ENCODE measurements at regions not wholly inside any gene's neighbourhood (a gene's known extent, or its start where the extent isn't known, plus 50 kb on each side); places are given as distances from the start of the nearest gene placed in this dataset.

- ATAC-seq, result no peak
- H3K4me1 ChIP-seq (ENCODE audit: control insufficient read depth, insufficient read depth, low read length), result no peaks in the 10 kb centered on the region
- no peak overlapping the region for H3K27ac ChIP-seq (ENCODE audit: low read length)
Measured at GRCh38 chr12:63410197-63410596, 258.1 kb downstream of the DPY19L2 start.

GRCh38 chr12:63406781-63407180 is 255.8 kb upstream of the AVPR1A start:
- DNase-seq (no peak), ATAC-seq (no peak)
- intact Hi-C loops (cut with DNase I), result no loop called here
- WGBS, result 93% methylated on average over 2 of the region's 2 CpGs
- Histone ChIP-seq H3K4me3 (ENCODE audit: low read length) (no peak overlapping the region), H3K27ac (ENCODE audit: low read length) (no peak overlapping the region), H3K9me3 (ENCODE audit: control insufficient read depth, low read length) (no peaks in the 10 kb centered on the region), H3K4me1 (ENCODE audit: control insufficient read depth, insufficient read depth, low read length) (no peaks in the 10 kb centered on the region), H3K27me3 (ENCODE audit: control insufficient read depth, insufficient read depth) (no peaks in the 10 kb centered on the region)

More at GRCh38 chr12:63410197-63410596, 258.1 kb downstream of the DPY19L2 start:
- intact Hi-C loops (cut with DNase I), result no loop called here
- H3K27me3 ChIP-seq (ENCODE audit: control insufficient read depth, insufficient read depth), result no peaks in the 10 kb centered on the region
- no peaks in the 10 kb centered on the region for H3K9me3 ChIP-seq (ENCODE audit: control insufficient read depth, low read length)
- no peak overlapping the region for H3K4me3 ChIP-seq (ENCODE audit: low read length)
- no peak for DNase-seq
- WGBS, result 49% methylated on average over 1 of the region's 1 CpG

GRCh38 chr12:63404611-63405010 is 253.6 kb upstream of the AVPR1A start:
- no peaks in the 10 kb centered on the region for H3K4me1 ChIP-seq (ENCODE audit: control insufficient read depth, insufficient read depth, low read length)
- intact Hi-C loops (cut with DNase I), result no loop called here
- no peak overlapping the region for H3K27ac ChIP-seq (ENCODE audit: low read length)
- 0% methylated on average over 1 of the region's 1 CpG for WGBS
- no peaks in the 10 kb centered on the region for H3K27me3 ChIP-seq (ENCODE audit: control insufficient read depth, insufficient read depth)
- ATAC-seq (no peak), DNase-seq (no peak)
- H3K4me3 ChIP-seq (ENCODE audit: low read length), result no peak overlapping the region
- no peaks in the 10 kb centered on the region for H3K9me3 ChIP-seq (ENCODE audit: control insufficient read depth, low read length)

- ATAC-seq (no peak), DNase-seq (no peak)
- H3K27ac ChIP-seq (ENCODE audit: low read length), result no peak overlapping the region
- no peaks in the 10 kb centered on the region for H3K4me1 ChIP-seq (ENCODE audit: control insufficient read depth, insufficient read depth, low read length)
- H3K27me3 ChIP-seq (ENCODE audit: control insufficient read depth, insufficient read depth), result no peaks in the 10 kb centered on the region
- H3K9me3 ChIP-seq (ENCODE audit: control insufficient read depth, low read length), result no peaks in the 10 kb centered on the region
- 51% methylated on average over 1 of the region's 1 CpG for WGBS
- H3K4me3 ChIP-seq (ENCODE audit: low read length), result no peak overlapping the region
- intact Hi-C loops (cut with DNase I), result no loop called here
Measured at GRCh38 chr12:63403256-63403655, 252.3 kb upstream of the AVPR1A start.

GRCh38 chr12:63400718-63401117 is 249.7 kb upstream of the AVPR1A start:
- intact Hi-C loops (cut with DNase I), result no loop called here
- WGBS, result 42% methylated on average over 3 of the region's 3 CpGs
- ATAC-seq (peak in 1 of 2 donors; percentile 11), DNase-seq (no peak)
- Histone ChIP-seq H3K4me3 (ENCODE audit: low read length) (no peak overlapping the region), H3K27ac (ENCODE audit: low read length) (no peak overlapping the region), H3K9me3 (ENCODE audit: control insufficient read depth, low read length) (no peaks in the 10 kb centered on the region), H3K27me3 (ENCODE audit: control insufficient read depth, insufficient read depth) (no peaks in the 10 kb centered on the region), H3K4me1 (ENCODE audit: control insufficient read depth, insufficient read depth, low read length) (no peaks in the 10 kb centered on the region)

GRCh38 chr12:63400318-63400717 is 249.3 kb upstream of the AVPR1A start:
- 95% methylated on average over 2 of the region's 2 CpGs for WGBS
- no peak overlapping the region for H3K4me3 ChIP-seq (ENCODE audit: low read length)
- H3K27ac ChIP-seq (ENCODE audit: low read length), result no peak overlapping the region
- intact Hi-C loops (cut with DNase I), result no loop called here
- H3K27me3 ChIP-seq (ENCODE audit: control insufficient read depth, insufficient read depth), result no peaks in the 10 kb centered on the region
- H3K4me1 ChIP-seq (ENCODE audit: control insufficient read depth, insufficient read depth, low read length), result no peaks in the 10 kb centered on the region
- ATAC-seq, result peak in 1 of 2 donors; percentile 24
- H3K9me3 ChIP-seq (ENCODE audit: control insufficient read depth, low read length), result no peaks in the 10 kb centered on the region
- DNase-seq, result no peak

GRCh38 chr12:63397807-63398206 is 246.8 kb upstream of the AVPR1A start:
- no peak for ATAC-seq
- H3K4me3 ChIP-seq (ENCODE audit: low read length), result no peak overlapping the region
- no peaks in the 10 kb centered on the region for H3K9me3 ChIP-seq (ENCODE audit: control insufficient read depth, low read length)
- no peak for DNase-seq
- H3K27me3 ChIP-seq (ENCODE audit: control insufficient read depth, insufficient read depth), result no peaks in the 10 kb centered on the region
- intact Hi-C loops (cut with DNase I), result no loop called here
- WGBS, result 92% methylated on average over 4 of the region's 4 CpGs
- no peaks in the 10 kb centered on the region for H3K4me1 ChIP-seq (ENCODE audit: control insufficient read depth, insufficient read depth, low read length)
- H3K27ac ChIP-seq (ENCODE audit: low read length), result no peak overlapping the region

- 94% methylated on average over 3 of the region's 3 CpGs for WGBS
- no peaks in the 10 kb centered on the region for H3K9me3 ChIP-seq (ENCODE audit: control insufficient read depth, low read length)
- H3K27ac ChIP-seq (ENCODE audit: low read length), result no peak overlapping the region
- no peaks in the 10 kb centered on the region for H3K27me3 ChIP-seq (ENCODE audit: control insufficient read depth, insufficient read depth)
- DNase-seq, result no peak
- no peak for ATAC-seq
- intact Hi-C loops (cut with DNase I), result no loop called here
- no peak overlapping the region for H3K4me3 ChIP-seq (ENCODE audit: low read length)
- no peaks in the 10 kb centered on the region for H3K4me1 ChIP-seq (ENCODE audit: control insufficient read depth, insufficient read depth, low read length)
Measured at GRCh38 chr12:63396135-63396534, 245.1 kb upstream of the AVPR1A start.

- ATAC-seq (no peak), DNase-seq (no peak)
- intact Hi-C loops (cut with DNase I), result no loop called here
- 78% methylated on average over 4 of the region's 4 CpGs for WGBS
- H3K27me3 ChIP-seq (ENCODE audit: control insufficient read depth, insufficient read depth), result no peaks in the 10 kb centered on the region
- no peaks in the 10 kb centered on the region for H3K9me3 ChIP-seq (ENCODE audit: control insufficient read depth, low read length)
- H3K4me3 ChIP-seq (ENCODE audit: low read length), result no peak overlapping the region
- H3K4me1 ChIP-seq (ENCODE audit: control insufficient read depth, insufficient read depth, low read length), result no peaks in the 10 kb centered on the region
- no peak overlapping the region for H3K27ac ChIP-seq (ENCODE audit: low read length)
Measured at GRCh38 chr12:63394983-63395382, 244.0 kb upstream of the AVPR1A start.

- intact Hi-C loops (cut with DNase I), result no loop called here
- H3K4me1 ChIP-seq (ENCODE audit: control insufficient read depth, insufficient read depth, low read length), result no peaks in the 10 kb centered on the region
- H3K27ac ChIP-seq (ENCODE audit: low read length), result no peak overlapping the region
- H3K9me3 ChIP-seq (ENCODE audit: control insufficient read depth, low read length), result no peaks in the 10 kb centered on the region
- H3K4me3 ChIP-seq (ENCODE audit: low read length), result no peak overlapping the region
- WGBS, result 61% methylated on average over 4 of the region's 4 CpGs
- no peak for ATAC-seq
- no peak for DNase-seq
- H3K27me3 ChIP-seq (ENCODE audit: control insufficient read depth, insufficient read depth), result no peaks in the 10 kb centered on the region
Measured at GRCh38 chr12:63394349-63394748, 243.3 kb upstream of the AVPR1A start.

GRCh38 chr12:63389211-63389610 is 238.2 kb upstream of the AVPR1A start:
- Histone ChIP-seq H3K4me3 (ENCODE audit: low read length) (no peak overlapping the region), H3K4me1 (ENCODE audit: control insufficient read depth, insufficient read depth, low read length) (no peaks in the 10 kb centered on the region), H3K27ac (ENCODE audit: low read length) (no peak overlapping the region), H3K9me3 (ENCODE audit: control insufficient read depth, low read length) (no peaks in the 10 kb centered on the region), H3K27me3 (ENCODE audit: control insufficient read depth, insufficient read depth) (no peaks in the 10 kb centered on the region)
- ATAC-seq (no peak), DNase-seq (no peak)
- WGBS, result 88% methylated on average over 7 of the region's 7 CpGs
- intact Hi-C loops (cut with DNase I), result no loop called here

- DNase-seq, result no peak
- Histone ChIP-seq H3K4me3 (ENCODE audit: low read length) (no peak overlapping the region), H3K9me3 (ENCODE audit: control insufficient read depth, low read length) (no peaks in the 10 kb centered on the region), H3K27ac (ENCODE audit: low read length) (no peak overlapping the region), H3K4me1 (ENCODE audit: control insufficient read depth, insufficient read depth, low read length) (no peaks in the 10 kb centered on the region), H3K27me3 (ENCODE audit: control insufficient read depth, insufficient read depth) (no peaks in the 10 kb centered on the region)
- ATAC-seq, result no peak
- WGBS, result 93% methylated on average over 4 of the region's 4 CpGs
- intact Hi-C loops (cut with DNase I), result no loop called here
Measured at GRCh38 chr12:63387771-63388170, 236.8 kb upstream of the AVPR1A start.
